Trophoblast cell (in vitro differentiated cells and primary cell): ENCODE measurements at regions not wholly inside any gene's neighbourhood (a gene's known extent, or its start where the extent isn't known, plus 50 kb on each side); places are given as distances from the start of the nearest gene placed in this dataset.

Experiments
- DNase-seq, 2 donors: peaks; one replicate each; pipeline ENCODE4 v3.0.0-alpha.2; 2016
- H2AFZ ChIP-seq: 2 replicates; pipeline ENCODE4 v1.6.1; 2013; ENCODE audit warnings: low read length, moderate library complexity, mild to moderate bottlenecking; ENCODE audit not compliant: insufficient read depth, poor library complexity
- H2AK5ac ChIP-seq: 2 replicates; pipeline ENCODE4 v1.6.1; 2013; ENCODE audit warnings: mild to moderate bottlenecking, low read length
- H2BK120ac ChIP-seq: 2 replicates; pipeline ENCODE4 v1.6.1; 2013; ENCODE audit warnings: low read length, mild to moderate bottlenecking, moderate library complexity; ENCODE audit not compliant: insufficient read depth, poor library complexity
- H2BK12ac ChIP-seq: 2 replicates; pipeline ENCODE4 v1.6.1; 2013; ENCODE audit warnings: mild to moderate bottlenecking, low read length, moderate library complexity
- H2BK5ac ChIP-seq: 2 replicates; pipeline ENCODE4 v1.6.1; 2013; ENCODE audit warnings: low read length, low read depth, moderate library complexity, mild to moderate bottlenecking; ENCODE audit not compliant: poor library complexity
- H3K14ac ChIP-seq: 2 replicates; pipeline ENCODE4 v1.6.1; 2013; ENCODE audit warnings: mild to moderate bottlenecking, low read length
- H3K18ac ChIP-seq: 2 replicates; pipeline ENCODE4 v1.6.1; 2013; ENCODE audit warnings: mild to moderate bottlenecking, low read length
- H3K23ac ChIP-seq: 2 replicates; pipeline ENCODE4 v1.6.1; 2013; ENCODE audit warnings: low read length
- H3K27ac ChIP-seq: 2 replicates; pipeline ENCODE4 v1.5.1; 2013; ENCODE audit warnings: low read depth, mild to moderate bottlenecking, inconsistent platforms, low read length, moderate library complexity
- H3K27me3 ChIP-seq: 2 replicates; pipeline ENCODE4 v1.6.1; 2013; ENCODE audit warnings: inconsistent platforms, mild to moderate bottlenecking, low read length, moderate library complexity; ENCODE audit not compliant: insufficient read depth
- H3K36me3 ChIP-seq, 2 experiments: 1 replicate in 1 of 2; 2 replicates in 1 of 2; pipeline ENCODE4 v1.6.1; 2013; ENCODE audit warnings: low read length in 2 of 2, mild to moderate bottlenecking in 2 of 2, moderate library complexity in 1 of 2; ENCODE audit not compliant: insufficient read depth in 2 of 2, control insufficient read depth in 1 of 2
- H3K4ac ChIP-seq: 2 replicates; pipeline ENCODE4 v1.6.1; 2013; ENCODE audit warnings: low read depth, mild to moderate bottlenecking, low read length, moderate library complexity
- H3K4me1 ChIP-seq, 2 experiments: 1 replicate in 1 of 2; 2 replicates in 1 of 2; pipeline ENCODE4 v1.6.1; 2013; ENCODE audit warnings: low read length in 2 of 2, mild to moderate bottlenecking in 2 of 2, moderate library complexity in 1 of 2; ENCODE audit not compliant: insufficient read depth in 2 of 2, control insufficient read depth in 1 of 2
- H3K4me2 ChIP-seq: 2 replicates; pipeline ENCODE4 v1.6.1; 2013; ENCODE audit warnings: inconsistent platforms, mild to moderate bottlenecking, low read length, moderate library complexity
- H3K4me3 ChIP-seq: 2 replicates; pipeline ENCODE4 v1.5.1; 2013; ENCODE audit warnings: mild to moderate bottlenecking, low read depth, low read length, inconsistent platforms
- H3K79me1 ChIP-seq: one replicate; pipeline ENCODE4 v1.6.1; 2013; ENCODE audit warnings: low read length
- H3K79me2 ChIP-seq: 2 replicates; pipeline ENCODE4 v1.6.1; 2013; ENCODE audit warnings: low read length, mild to moderate bottlenecking; ENCODE audit not compliant: control insufficient read depth, insufficient read depth, poor library complexity
- H3K9ac ChIP-seq: 2 replicates; pipeline ENCODE4 v1.6.1; 2013; ENCODE audit warnings: mild to moderate bottlenecking, low read length
- H3K9me3 ChIP-seq: 2 replicates; pipeline ENCODE4 v1.6.1; 2013; ENCODE audit warnings: low read depth, mild to moderate bottlenecking, control low read depth, inconsistent platforms, low read length; ENCODE audit not compliant: insufficient read depth
- H4K12ac ChIP-seq: 2 replicates; pipeline ENCODE4 v1.6.1; 2013; ENCODE audit warnings: low read depth, mild to moderate bottlenecking, low read length, moderate library complexity
- H4K8ac ChIP-seq: 2 replicates; pipeline ENCODE4 v1.6.1; 2013; ENCODE audit warnings: low read depth, mild to moderate bottlenecking, low read length, moderate library complexity
- H4K91ac ChIP-seq: one replicate; pipeline ENCODE4 v1.6.1; 2013; ENCODE audit warnings: low read depth, mild to moderate bottlenecking, low read length, moderate library complexity
- WGBS: extraction: QIAGEN DNeasy Blood & Tissue Kit; methylation state at CpG from one replicate; pipeline ENCODE4 v1.1.7; 2013; ENCODE audit warnings: missing lambda C conversion rate; ENCODE audit not compliant: insufficient read length, insufficient coverage; ENCODE audit errors: extremely low coverage; 5-methylcytosine and 5-hydroxymethylcytosine counted together

DNA sequence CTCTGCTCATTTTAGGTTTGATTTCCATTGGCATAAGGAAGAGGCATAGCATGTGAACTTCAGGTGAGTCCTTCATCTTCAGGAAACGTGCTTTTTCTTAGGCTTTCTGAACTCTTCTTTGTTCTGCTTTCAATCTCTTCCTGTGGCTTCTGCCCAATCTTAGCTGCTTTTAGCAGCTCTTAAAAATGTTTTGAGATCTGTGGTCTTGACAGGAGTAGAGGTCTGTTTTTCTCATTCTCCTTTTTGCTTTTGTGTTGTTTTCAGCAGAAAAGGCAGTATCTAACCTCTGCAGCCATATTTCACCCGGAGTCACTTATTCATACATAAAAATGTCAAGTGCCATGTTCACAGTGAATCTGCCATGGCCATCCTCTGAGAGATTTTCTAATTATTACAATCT, 120.3 kb downstream of the LIG4 start:
- Histone ChIP-seq H4K8ac (no peak overlapping the region), H3K79me2 (no peaks in the 10 kb centered on the region), H4K12ac (no peak overlapping the region), H2BK12ac (no peak overlapping the region), H3K4me2 (no peak overlapping the region), H3K79me1 (no peaks in the 10 kb centered on the region), H3K14ac (no peak overlapping the region), H4K91ac (no peak overlapping the region), H2AFZ (no peak overlapping the region), H3K9ac (no peak overlapping the region), H3K18ac (no peak overlapping the region), H2BK5ac (no peak overlapping the region), H3K27me3 (no peaks in the 10 kb centered on the region), H3K4ac (no peak overlapping the region), H3K4me1 (no peaks in the 10 kb centered on the region), H3K9me3 (no peaks in the 10 kb centered on the region), H3K36me3 (no peaks in the 10 kb centered on the region), H3K4me3 (no peak overlapping the region), H2BK120ac (no peak overlapping the region), H2AK5ac (no peak overlapping the region), H3K27ac (no peak overlapping the region), H3K23ac (no peak overlapping the region)
- no peak for DNase-seq
- no CpG with 5 or more reads among the region's 2 CpGs for WGBS

DNA sequence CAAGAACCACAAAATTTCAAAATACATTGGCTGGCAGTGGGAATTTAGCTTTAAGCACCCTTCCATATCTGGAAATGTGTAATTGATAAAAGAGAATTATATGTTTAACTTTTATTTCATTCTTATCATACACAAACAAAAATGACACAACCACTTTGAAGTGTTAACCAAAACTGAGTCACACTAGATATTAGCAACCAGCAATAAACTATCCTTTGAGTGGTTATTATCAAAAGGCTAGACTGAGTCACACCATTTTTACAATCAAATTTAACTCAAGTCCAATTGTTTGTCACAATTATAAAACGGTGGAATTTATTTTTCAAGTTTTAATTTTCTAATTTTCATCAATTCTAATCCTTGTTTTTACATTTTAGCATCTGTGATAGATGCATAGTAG, 121.7 kb downstream of the LIG4 start:
- Histone ChIP-seq H3K79me1 (no peaks in the 10 kb centered on the region), H3K14ac (no peak overlapping the region)
- WGBS = no CpG with 5 or more reads among the region's 1 CpG

DNA sequence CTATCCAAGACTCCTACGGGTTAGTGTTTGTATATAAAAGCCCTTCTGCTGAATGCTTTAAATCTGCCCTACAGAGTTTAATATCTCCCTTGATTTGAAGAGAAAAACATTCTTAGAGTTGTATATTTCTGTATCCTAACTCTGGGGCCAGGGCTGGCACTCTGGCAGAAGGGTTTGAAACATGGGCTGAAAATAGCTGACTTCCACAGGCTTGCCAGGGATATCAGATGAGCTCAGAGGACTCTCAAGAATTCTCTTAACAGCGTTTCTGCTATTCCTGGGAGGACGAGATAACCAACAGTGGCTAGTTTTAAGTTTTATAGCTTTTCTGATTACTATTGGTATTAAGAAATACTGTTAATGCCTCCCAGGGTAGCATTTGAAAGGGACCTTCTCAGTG, 127.5 kb downstream of the LIG4 start:
- WGBS = no CpG with 5 or more reads among the region's 3 CpGs
- Histone ChIP-seq H3K27me3 (no peaks in the 10 kb centered on the region), H3K18ac (no peak overlapping the region), H3K23ac (no peak overlapping the region), H3K9ac (no peak overlapping the region), H3K9me3 (no peaks in the 10 kb centered on the region), H3K4ac (no peak overlapping the region), H2AFZ (no peak overlapping the region), H3K4me1 (no peaks in the 10 kb centered on the region), H3K14ac (no peak overlapping the region), H3K27ac (no peak overlapping the region), H4K8ac (no peak overlapping the region), H3K4me3 (no peak overlapping the region), H2AK5ac (no peak overlapping the region), H3K79me1 (no peaks in the 10 kb centered on the region), H3K79me2 (no peaks in the 10 kb centered on the region), H3K4me2 (no peak overlapping the region), H4K12ac (no peak overlapping the region), H2BK120ac (no peak overlapping the region), H2BK12ac (no peak overlapping the region), H3K36me3 (no peaks in the 10 kb centered on the region), H2BK5ac (no peak overlapping the region), H4K91ac (no peak overlapping the region)
- DNase-seq = no peak

More for the DNA sequence above, 121.7 kb downstream of the LIG4 start:
- Histone ChIP-seq H3K9me3 (no peaks in the 10 kb centered on the region), H2BK120ac (no peak overlapping the region), H4K8ac (no peak overlapping the region), H3K27me3 (no peaks in the 10 kb centered on the region), H3K18ac (no peak overlapping the region), H2BK5ac (no peak overlapping the region), H2AFZ (no peak overlapping the region), H3K23ac (no peak overlapping the region), H3K4me1 (no peaks in the 10 kb centered on the region), H3K79me2 (no peaks in the 10 kb centered on the region), H3K4ac (no peak overlapping the region), H3K9ac (no peak overlapping the region), H4K12ac (no peak overlapping the region), H3K4me2 (no peak overlapping the region), H2AK5ac (no peak overlapping the region), H3K36me3 (no peaks in the 10 kb centered on the region), H3K27ac (no peak overlapping the region), H2BK12ac (no peak overlapping the region), H4K91ac (no peak overlapping the region), H3K4me3 (no peak overlapping the region)
- no peak for DNase-seq

DNA sequence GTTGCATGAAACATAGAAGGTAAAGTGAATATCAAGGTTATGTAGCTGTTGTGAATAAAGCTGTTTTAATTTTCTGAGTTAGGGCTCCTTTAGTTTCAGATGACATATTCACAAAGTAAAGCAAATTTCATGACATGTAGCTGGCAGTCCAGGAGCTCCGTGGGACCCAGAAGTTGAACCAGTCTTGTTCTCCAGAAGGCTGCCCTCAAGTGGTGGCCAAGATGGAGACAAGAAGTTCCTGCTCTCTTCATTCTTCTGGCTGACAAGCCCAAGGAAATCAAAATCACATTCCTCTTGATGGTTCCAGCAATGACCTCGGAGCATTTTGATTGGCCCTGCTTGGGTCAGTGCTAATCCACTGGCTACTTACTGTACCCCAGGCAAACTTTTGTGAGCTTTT, 128.7 kb downstream of the LIG4 start:
- Histone ChIP-seq H3K4me1 (no peaks in the 10 kb centered on the region), H3K79me2 (no peaks in the 10 kb centered on the region), H3K36me3 (no peaks in the 10 kb centered on the region), H3K4ac (no peak overlapping the region), H4K8ac (no peak overlapping the region), H2AFZ (no peak overlapping the region), H3K79me1 (no peaks in the 10 kb centered on the region), H3K9ac (no peak overlapping the region), H2BK12ac (no peak overlapping the region), H3K4me3 (no peak overlapping the region), H4K91ac (no peak overlapping the region), H2AK5ac (no peak overlapping the region), H3K27me3 (no peaks in the 10 kb centered on the region), H2BK5ac (no peak overlapping the region), H3K9me3 (no peaks in the 10 kb centered on the region), H3K14ac (no peak overlapping the region), H2BK120ac (no peak overlapping the region), H3K27ac (no peak overlapping the region), H3K23ac (no peak overlapping the region), H4K12ac (no peak overlapping the region), H3K4me2 (no peak overlapping the region), H3K18ac (no peak overlapping the region)
- WGBS = no CpG with 5 or more reads among the region's 2 CpGs
- no peak for DNase-seq
